ENCODE measurements at regions not wholly inside any gene's neighbourhood (a gene's known extent, or its start where the extent isn't known, plus 50 kb on each side); places are given as distances from the start of the nearest gene placed in this dataset.
"Not testable (repeated sequence)": the region's sequence is repeated elsewhere in the genome, so short reads cannot be mapped to it uniquely, and the experiment has no call there.

- no peak for DNase-seq
Measured at GRCh38 chr3:127520993-127521392, 69.5 kb downstream of the TPRA1 start.

GRCh38 chr3:127518456-127519081 lies 72.0 kb downstream of the TPRA1 start:
- no peak for DNase-seq

- no peak for DNase-seq
Measured at GRCh38 chr3:127512256-127512655, 78.3 kb downstream of the TPRA1 start.

- DNase-seq, result no peak
Measured at GRCh38 chr3:127501177-127501576, 89.4 kb downstream of the TPRA1 start.

GRCh38 chr3:127497676-127498075 lies 92.9 kb downstream of the TPRA1 start:
- no peak for DNase-seq

GRCh38 chr3:127497166-127497565 lies 93.4 kb downstream of the TPRA1 start:
- DNase-seq, result no peak

- DNase-seq, result no peak
Measured at GRCh38 chr3:127495821-127496655, 94.5 kb downstream of the TPRA1 start.

- no peak for DNase-seq
Measured at GRCh38 chr3:127493924-127494646, 96.4 kb downstream of the TPRA1 start.

- no peak for DNase-seq
Measured at GRCh38 chr3:127492426-127492825, 98.1 kb downstream of the TPRA1 start.

- DNase-seq, result no peak
Measured at GRCh38 chr3:127491909-127492308, 98.6 kb downstream of the TPRA1 start.

- no peak for DNase-seq
Measured at GRCh38 chr3:127491323-127491722, 99.2 kb downstream of the TPRA1 start.

GRCh38 chr3:127491024-127491305 lies 99.6 kb downstream of the TPRA1 start:
- DNase-seq, result not testable (repeated sequence)

GRCh38 chr3:127490271-127491023 lies 100.1 kb downstream of the TPRA1 start:
- DNase-seq, result no peak

GRCh38 chr3:127489357-127489756 lies 101.2 kb downstream of the TPRA1 start:
- DNase-seq, result no peak

- DNase-seq, result no peak
Measured at GRCh38 chr3:127488740-127489139, 101.8 kb downstream of the TPRA1 start.

GRCh38 chr3:127488141-127488672 lies 102.3 kb downstream of the TPRA1 start:
- DNase-seq, result no peak

GRCh38 chr3:127487196-127487595 lies 103.3 kb downstream of the TPRA1 start:
- DNase-seq, result no peak

GRCh38 chr3:127486321-127486944 lies 104.1 kb downstream of the TPRA1 start:
- DNase-seq, result no peak

- DNase-seq, result no peak
Measured at GRCh38 chr3:127485396-127486170, 105.0 kb downstream of the TPRA1 start.

GRCh38 chr3:127484601-127485388 lies 105.7 kb downstream of the TPRA1 start:
- no peak for DNase-seq
